ENCODE measurements at regions not wholly inside any gene's neighbourhood (a gene's known extent, or its start where the extent isn't known, plus 50 kb on each side); places are given as distances from the start of the nearest gene placed in this dataset.
"Not testable (repeated sequence)": the region's sequence is repeated elsewhere in the genome, so short reads cannot be mapped to it uniquely, and the experiment has no call there.

DNA sequence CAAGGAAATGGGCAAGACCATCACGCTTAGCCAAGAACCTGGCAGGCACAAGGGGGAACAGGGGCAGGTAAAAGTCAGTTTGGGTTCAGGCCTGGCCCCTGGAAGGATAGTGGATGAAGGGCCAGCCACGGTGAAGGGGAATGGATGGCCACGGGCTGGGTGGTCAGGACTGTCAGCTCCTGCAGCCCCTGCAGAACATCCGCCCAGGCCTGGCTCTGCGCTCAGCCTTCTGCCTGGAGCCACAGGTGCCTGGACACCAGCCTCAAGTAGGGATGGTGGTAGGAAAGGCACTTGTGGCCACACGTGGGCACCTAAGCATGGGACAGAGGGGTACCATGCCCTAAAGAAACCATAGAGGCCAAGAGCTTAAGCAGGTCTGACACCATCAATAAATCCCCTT lies 143.0 kb downstream of the TBC1D2B start:
- H3K36me3 ChIP-seq, H3K4me1 ChIP-seq, H3K9me3 ChIP-seq, ATAC-seq, H3K4me3 ChIP-seq, H3K27ac ChIP-seq, H3K27me3 ChIP-seq: not testable (repeated sequence)
- 83 to 92% methylated on average over 2 to 5 of the region's 6 CpGs for WGBS, 2 donors (ENCODE audit: low coverage in 1 of 2)

DNA sequence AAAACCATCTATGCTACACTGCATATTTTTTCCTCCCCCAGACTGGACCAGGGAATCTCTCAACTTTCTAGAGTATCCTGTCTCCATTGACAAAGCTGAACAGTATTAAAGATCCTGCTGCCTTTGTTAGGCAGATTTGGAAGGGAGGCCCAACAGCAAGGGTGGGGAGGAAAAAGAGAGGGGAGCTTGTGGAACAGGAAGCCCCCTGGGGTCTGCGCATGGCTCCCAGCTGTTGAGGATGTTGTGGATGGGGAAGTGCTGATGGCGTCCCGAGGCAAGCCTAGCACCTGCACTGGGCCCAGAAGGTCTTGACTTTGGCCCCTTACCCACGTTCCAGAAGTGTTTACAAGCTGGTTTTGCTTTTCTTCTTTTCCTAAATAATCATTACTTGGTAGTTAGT lies 146.6 kb downstream of the TBC1D2B start:
- not testable (repeated sequence) for ATAC-seq, H3K27me3 ChIP-seq, H3K9me3 ChIP-seq, H3K4me1 ChIP-seq, H3K36me3 ChIP-seq, H3K27ac ChIP-seq, H3K4me3 ChIP-seq
- WGBS, 2 donors (ENCODE audit: low coverage in 1 of 2): no CpG with 5 or more reads among the region's 4 CpGs

DNA sequence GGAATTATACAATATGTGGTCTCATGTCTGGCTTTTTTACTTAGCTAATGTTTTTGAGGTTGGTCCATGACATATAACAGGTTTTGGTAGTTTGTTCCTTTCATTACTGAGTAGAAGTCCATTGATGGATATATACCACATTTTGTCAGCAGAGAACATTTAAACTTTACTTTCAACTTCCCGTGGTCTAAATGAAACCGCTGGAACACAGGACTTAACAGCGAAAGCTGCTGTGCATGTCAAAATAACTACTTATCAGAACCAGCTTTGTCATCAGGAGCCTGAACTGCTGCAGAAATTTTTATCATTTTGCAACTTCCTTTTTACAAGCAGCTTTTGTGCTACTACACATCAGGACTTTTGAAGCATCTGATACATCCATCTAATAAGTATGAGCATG lies 147.0 kb downstream of the TBC1D2B start:
- not testable (repeated sequence) for H3K4me3 ChIP-seq, H3K36me3 ChIP-seq, H3K9me3 ChIP-seq, H3K27me3 ChIP-seq, ATAC-seq, H3K4me1 ChIP-seq, H3K27ac ChIP-seq
- WGBS, 2 donors (ENCODE audit: low coverage in 1 of 2): 20 to 25% methylated on average over 2 to 3 of the region's 3 CpGs

DNA sequence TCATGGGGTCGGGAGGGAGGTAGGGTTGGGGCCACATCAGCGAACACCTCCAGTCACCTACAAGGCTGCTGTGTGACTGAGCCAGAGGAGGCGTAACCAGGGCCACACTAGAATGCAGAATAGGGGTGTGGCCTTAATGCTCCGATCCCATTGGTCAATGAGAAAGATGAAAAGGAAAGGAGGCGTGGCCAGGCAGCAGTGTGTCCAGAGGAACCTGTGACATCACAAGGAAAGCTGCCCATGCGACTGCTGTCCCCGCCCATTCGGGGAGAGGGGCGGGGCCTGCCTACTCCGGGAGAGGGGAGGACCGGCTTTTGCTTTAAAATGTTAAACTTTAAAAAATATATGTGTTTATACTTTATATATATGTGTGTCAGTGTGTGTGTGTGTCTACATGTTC lies 150.7 kb downstream of the TBC1D2B start:
- not testable (repeated sequence) for H3K27ac ChIP-seq, H3K27me3 ChIP-seq, H3K9me3 ChIP-seq, ATAC-seq, H3K4me1 ChIP-seq, H3K4me3 ChIP-seq, H3K36me3 ChIP-seq
- WGBS, 2 donors (ENCODE audit: low coverage in 1 of 2): no CpG with 5 or more reads among the region's 11 CpGs

DNA sequence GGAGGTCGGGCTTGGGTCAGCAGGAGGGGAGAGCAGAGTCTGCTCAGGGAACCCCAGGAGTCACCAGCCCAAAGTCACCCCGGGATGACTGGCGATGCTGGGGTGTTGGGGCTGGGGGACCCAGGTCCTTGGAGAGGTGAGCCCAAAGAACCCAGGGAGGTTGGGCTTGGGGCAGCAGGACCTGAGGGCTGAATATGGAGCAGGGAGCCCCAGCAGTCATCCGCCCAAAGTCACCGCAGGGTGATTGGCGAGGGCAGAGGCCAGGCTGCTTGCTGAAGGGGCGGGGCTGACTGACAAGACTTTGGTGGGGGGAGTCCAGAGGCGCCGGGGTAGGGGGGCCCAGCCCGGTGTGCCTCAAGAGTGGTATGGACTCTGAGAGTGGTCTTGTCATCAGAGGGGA lies 151.2 kb downstream of the TBC1D2B start:
- no CpG with 5 or more reads among the region's 10 CpGs for WGBS, 2 donors (ENCODE audit: low coverage in 1 of 2)
- not testable (repeated sequence) for H3K27ac ChIP-seq, ATAC-seq, H3K4me1 ChIP-seq, H3K27me3 ChIP-seq, H3K9me3 ChIP-seq, H3K36me3 ChIP-seq, H3K4me3 ChIP-seq

DNA sequence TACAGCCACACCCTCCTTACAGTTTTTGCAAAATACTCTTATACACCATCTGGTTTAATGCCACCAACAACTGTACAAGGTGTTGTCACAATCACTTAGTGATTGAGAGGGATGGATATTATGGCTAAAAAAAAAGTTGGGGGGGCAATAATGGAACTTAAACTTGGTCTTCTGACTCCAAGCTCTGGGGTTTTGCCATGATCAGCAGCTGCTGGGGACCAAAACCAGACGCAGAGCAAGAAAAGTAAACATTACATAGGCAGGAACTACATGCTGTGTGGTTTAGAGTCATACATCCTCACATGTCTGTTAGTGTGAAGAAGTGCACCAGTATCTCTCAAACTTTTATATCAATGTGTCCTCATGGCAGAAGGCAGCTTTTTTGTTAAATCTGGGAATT lies 152.4 kb downstream of the TBC1D2B start:
- not testable (repeated sequence) for ATAC-seq, H3K36me3 ChIP-seq, H3K27me3 ChIP-seq, H3K9me3 ChIP-seq, H3K27ac ChIP-seq, H3K4me3 ChIP-seq, H3K4me1 ChIP-seq
- WGBS, 2 donors (ENCODE audit: low coverage in 1 of 2): 10 to 50% methylated on average over 1 of the region's 1 CpG

DNA sequence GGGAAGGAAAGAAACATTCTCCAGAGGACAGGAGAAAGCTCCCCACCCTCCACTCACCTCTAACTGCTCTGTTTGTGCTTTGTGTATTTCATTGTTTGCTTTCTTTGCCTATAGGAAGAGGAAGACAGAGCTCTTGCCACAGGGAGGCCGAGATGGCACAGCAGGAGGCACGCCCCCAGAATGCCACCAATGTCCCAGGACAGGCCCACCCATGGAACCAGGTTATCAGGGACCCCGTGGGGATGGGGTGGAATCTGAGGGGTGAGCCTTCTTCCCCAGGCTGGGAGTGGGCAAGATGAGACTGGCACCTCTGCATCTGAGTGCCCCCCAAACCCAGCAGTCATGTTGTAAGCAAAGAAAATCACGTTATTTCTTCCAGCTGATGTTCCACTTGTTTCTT lies 155.8 kb downstream of the TBC1D2B start:
- H3K27ac ChIP-seq: no peak overlapping the region
- no peaks in the 10 kb centered on the region for H3K4me1 ChIP-seq
- no peaks in the 10 kb centered on the region for H3K36me3 ChIP-seq
- no peaks in the 10 kb centered on the region for H3K27me3 ChIP-seq
- no peak overlapping the region for H3K4me3 ChIP-seq
- WGBS, 2 donors (ENCODE audit: low coverage in 1 of 2): 100% methylated on average over 1 of the region's 4 CpGs; no CpG with 5 or more reads in 1 of the 2 donors
- TF ChIP-seq EP300 (IDR thresholded peaks at IDR 0.05): no peak
- TF ChIP-seq POLR2A (IDR thresholded peaks at IDR 0.05): no peak
- TF ChIP-seq, protein P1, sequence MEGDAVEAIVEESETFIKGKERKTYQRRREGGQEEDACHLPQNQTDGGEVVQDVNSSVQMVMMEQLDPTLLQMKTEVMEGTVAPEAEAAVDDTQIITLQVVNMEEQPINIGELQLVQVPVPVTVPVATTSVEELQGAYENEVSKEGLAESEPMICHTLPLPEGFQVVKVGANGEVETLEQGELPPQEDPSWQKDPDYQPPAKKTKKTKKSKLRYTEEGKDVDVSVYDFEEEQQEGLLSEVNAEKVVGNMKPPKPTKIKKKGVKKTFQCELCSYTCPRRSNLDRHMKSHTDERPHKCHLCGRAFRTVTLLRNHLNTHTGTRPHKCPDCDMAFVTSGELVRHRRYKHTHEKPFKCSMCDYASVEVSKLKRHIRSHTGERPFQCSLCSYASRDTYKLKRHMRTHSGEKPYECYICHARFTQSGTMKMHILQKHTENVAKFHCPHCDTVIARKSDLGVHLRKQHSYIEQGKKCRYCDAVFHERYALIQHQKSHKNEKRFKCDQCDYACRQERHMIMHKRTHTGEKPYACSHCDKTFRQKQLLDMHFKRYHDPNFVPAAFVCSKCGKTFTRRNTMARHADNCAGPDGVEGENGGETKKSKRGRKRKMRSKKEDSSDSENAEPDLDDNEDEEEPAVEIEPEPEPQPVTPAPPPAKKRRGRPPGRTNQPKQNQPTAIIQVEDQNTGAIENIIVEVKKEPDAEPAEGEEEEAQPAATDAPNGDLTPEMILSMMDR (IDR thresholded peaks at IDR 0.05): no peak
- no peak for TF ChIP-seq POLR2AphosphoS5 (IDR thresholded peaks at IDR 0.05)
- no peak for ATAC-seq
- H3K9me3 ChIP-seq: no peaks in the 10 kb centered on the region

DNA sequence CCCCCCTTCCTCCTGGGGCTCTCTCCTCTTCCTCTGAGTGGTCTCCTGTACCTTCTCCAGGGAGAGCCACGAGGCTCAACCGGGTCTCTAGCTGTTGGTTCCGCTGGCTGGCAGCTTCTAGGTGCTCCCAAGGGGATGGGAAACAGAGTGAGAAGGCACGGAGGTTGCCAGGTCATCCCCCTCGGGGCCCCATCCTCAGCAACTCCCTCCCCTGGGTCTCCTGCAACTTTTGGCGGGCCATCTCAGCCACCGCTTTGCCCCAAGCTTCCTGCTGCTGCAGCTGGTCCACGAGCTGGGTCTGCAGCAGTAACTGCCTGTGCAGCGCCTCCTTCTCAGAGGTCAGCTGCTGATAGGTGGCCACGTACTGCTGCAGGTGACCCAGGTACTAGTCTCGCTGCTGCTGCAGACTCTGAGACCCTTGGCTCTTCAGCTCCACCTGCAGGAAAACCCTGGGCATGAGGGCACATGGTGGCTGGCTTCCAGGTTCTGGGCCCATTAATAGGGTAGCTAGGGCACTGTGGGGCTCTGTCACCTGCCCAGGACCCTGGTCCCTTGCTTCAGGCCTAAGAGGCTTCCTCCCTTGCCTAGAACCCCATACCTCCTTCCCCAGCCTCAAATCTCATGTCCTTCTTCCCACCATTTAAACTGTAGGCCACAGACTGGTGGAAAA lies 160.4 kb downstream of the TBC1D2B start:
- not testable (repeated sequence) for ATAC-seq, H3K36me3 ChIP-seq, H3K27ac ChIP-seq, H3K9me3 ChIP-seq, H3K4me3 ChIP-seq, H3K4me1 ChIP-seq
- 85% methylated on average over 2 of the region's 11 CpGs; no CpG with 5 or more reads in 1 of the 2 donors for WGBS, 2 donors (ENCODE audit: low coverage in 1 of 2)
- H3K27me3 ChIP-seq: peaks cover 10% of the 10 kb centered on the region

DNA sequence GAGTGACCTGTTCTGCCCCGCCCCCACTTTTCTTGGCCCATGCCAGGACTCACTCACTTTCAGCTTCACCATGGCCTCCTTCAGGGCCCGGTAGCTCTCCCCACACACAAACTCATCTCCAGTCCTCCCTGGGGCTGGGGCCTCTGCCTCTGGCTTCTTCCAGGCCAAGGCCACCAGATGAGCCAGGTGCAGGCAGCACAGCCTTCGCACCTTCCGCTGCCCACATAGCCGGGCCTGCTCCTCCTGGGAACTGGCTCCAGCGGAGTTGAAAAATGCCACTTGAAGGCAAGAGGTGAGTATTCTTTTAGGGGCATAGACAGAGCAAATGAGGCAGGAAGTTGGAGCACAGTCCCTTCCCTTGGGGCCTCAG lies 161.6 kb downstream of the TBC1D2B start:
- peaks cover 10% of the 10 kb centered on the region for H3K27me3 ChIP-seq
- ATAC-seq: not testable (repeated sequence)

More for the DNA sequence above, 161.6 kb downstream of the TBC1D2B start:
- 83% methylated on average over 1 of the region's 6 CpGs; no CpG with 5 or more reads in 1 of the 2 donors for WGBS, 2 donors (ENCODE audit: low coverage in 1 of 2)
- not testable (repeated sequence) for H3K4me3 ChIP-seq, H3K4me1 ChIP-seq, H3K27ac ChIP-seq, H3K36me3 ChIP-seq, H3K9me3 ChIP-seq
